Tibial nerve (tissue), 4 donors: ENCODE measurements at regions not wholly inside any gene's neighbourhood (a gene's known extent, or its start where the extent isn't known, plus 50 kb on each side); places are given as distances from the start of the nearest gene placed in this dataset.

ENCODE experiments used
- DNase-seq, 2 donors: peaks; one replicate each; pipeline ENCODE4 v3.0.0-alpha.2; 2019; ENCODE audit warnings: low spot score in 2 of 2
- H3K27ac ChIP-seq, 4 donors: fragments of 200-600 bp; sonication (generic) in 3 of 4; one replicate each; pipeline ENCODE4 v1.5.1; 2017 to 2019; ENCODE audit warnings: mild to moderate bottlenecking in 1 of 4
- H3K27me3 ChIP-seq, 2 donors: fragments of 200-600 bp; sonication (generic) in 1 of 2; one replicate each; pipeline versions ENCODE4 v1.5.1 to v1.6.0; 2017 to 2019
- H3K36me3 ChIP-seq, 3 donors: fragments of 200-600 bp; sonication (generic); one replicate each; pipeline ENCODE4 v1.5.1; 2018 to 2019
- H3K4me1 ChIP-seq, 4 donors: fragments of 200-600 bp; sonication (generic) in 3 of 4; one replicate each; pipeline ENCODE4 v1.5.1; 2017 to 2019
- H3K4me3 ChIP-seq, 4 donors: fragments of 200-600 bp; sonication (generic) in 3 of 4; one replicate each; pipeline ENCODE4 v1.5.1; 2017 to 2019; ENCODE audit warnings: mild to moderate bottlenecking in 1 of 4, moderate library complexity in 1 of 4
- H3K9me3 ChIP-seq, 4 donors: fragments of 200-600 bp; sonication (generic) in 3 of 4; one replicate each; pipeline ENCODE4 v1.5.1; 2017 to 2019
- CTCF ChIP-seq, 5 experiments: fragments of 200-600 bp in 3 of 5; fragments of 450-650 bp in 2 of 5; sonication (generic) in 3 of 5; IDR thresholded peaks; one replicate each; pipeline ENCODE4 v1.5.1; 2016 to 2019; ENCODE audit warnings: antibody characterized with exemption in 5 of 5, mild to moderate bottlenecking in 3 of 5, moderate library complexity in 2 of 5
- EP300 ChIP-seq, 2 donors: sonication (generic); formaldehyde crosslinking; IDR thresholded peaks; one replicate each; pipeline ENCODE4 v1.6.1; 2017; ENCODE audit warnings: antibody characterized with exemption in 2 of 2, mild to moderate bottlenecking in 1 of 2
- POLR2A ChIP-seq, 2 donors: fragments of 450-650 bp; IDR thresholded peaks; one replicate each; pipeline ENCODE4 v1.6.1; 2017; ENCODE audit warnings: antibody characterized with exemption in 2 of 2, mild to moderate bottlenecking in 2 of 2, moderate library complexity in 2 of 2
- WGBS, 2 donors: methylation state at CpG; one replicate each; pipeline ENCODE4 v1.1.5; 2018; 5-methylcytosine and 5-hydroxymethylcytosine counted together

DNA sequence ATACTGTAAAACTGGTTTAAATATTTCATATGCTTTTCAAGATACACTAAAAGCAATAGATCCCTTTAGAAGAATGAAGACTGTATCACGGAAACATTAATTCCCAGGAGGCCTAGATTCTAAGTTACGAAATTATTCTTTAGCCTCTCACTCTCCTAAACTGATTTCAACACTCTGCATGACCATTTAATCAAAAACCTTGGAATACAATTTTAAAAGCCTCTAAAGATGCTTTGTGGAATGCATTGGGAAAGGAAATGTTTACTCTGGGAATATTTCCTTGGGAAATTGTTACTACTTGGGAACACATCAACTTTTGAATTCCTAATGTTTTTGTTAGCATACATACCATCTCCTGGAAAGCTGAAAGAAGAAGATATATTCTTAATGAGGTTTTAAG lies 255.7 kb upstream of the FAR2 start:
- Histone ChIP-seq H3K27ac (peak overlapping the region in 1 of 4 donors; percentile 59), H3K9me3 (no peaks in the 10 kb centered on the region), H3K4me1 (peaks cover 0 to 24% (median 0%) of the 10 kb centered on the region in 4 donors), H3K4me3 (no peak overlapping the region), H3K27me3 (no peaks in the 10 kb centered on the region), H3K36me3 (no peaks in the 10 kb centered on the region)
- WGBS, 2 donors, result 41 to 56% methylated on average over 2 of the region's 2 CpGs
- TF ChIP-seq EP300 (IDR thresholded peaks at IDR 0.05) (peak in 1 of 2 donors; percentile 52), POLR2A (IDR thresholded peaks at IDR 0.05) (no peak), CTCF (IDR thresholded peaks at IDR 0.05) (no peak)
- DNase-seq, result no peak

DNA sequence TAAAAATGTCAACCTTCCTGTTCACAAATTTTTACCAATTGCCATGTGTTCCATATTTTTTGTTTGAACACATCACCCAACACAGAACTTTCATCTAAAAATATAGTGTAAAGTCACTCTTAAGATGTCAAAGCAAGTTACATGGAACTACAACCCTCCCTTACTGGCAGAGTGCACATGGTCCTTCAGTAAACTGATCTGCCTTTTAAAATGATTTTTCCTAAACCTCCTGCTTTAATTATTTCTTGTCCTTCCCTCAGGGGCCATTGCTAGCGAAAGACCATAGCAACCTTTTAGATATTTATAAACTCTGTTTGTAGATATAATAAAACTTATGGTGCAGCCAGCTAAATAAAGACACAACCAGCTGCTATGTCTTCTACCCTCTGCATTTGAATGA lies 255.2 kb upstream of the FAR2 start:
- H3K9me3 ChIP-seq, result no peaks in the 10 kb centered on the region
- peaks cover 0 to 24% (median 0%) of the 10 kb centered on the region in 4 donors for H3K4me1 ChIP-seq
- 62 to 65% methylated on average over 1 of the region's 1 CpG for WGBS, 2 donors
- no peaks in the 10 kb centered on the region for H3K36me3 ChIP-seq
- H3K27ac ChIP-seq, result peak overlapping the region in 1 of 4 donors; percentile 59
- no peak overlapping the region for H3K4me3 ChIP-seq
- no peaks in the 10 kb centered on the region for H3K27me3 ChIP-seq
- TF ChIP-seq CTCF (IDR thresholded peaks at IDR 0.05) (no peak), EP300 (IDR thresholded peaks at IDR 0.05) (no peak)
- DNase-seq, result no peak

- TF ChIP-seq POLR2A (IDR thresholded peaks at IDR 0.05) (no peak), CTCF (IDR thresholded peaks at IDR 0.05) (no peak), EP300 (IDR thresholded peaks at IDR 0.05) (no peak)
- H3K36me3 ChIP-seq, result no peaks in the 10 kb centered on the region
- H3K4me3 ChIP-seq, result no peak overlapping the region
- DNase-seq, result no peak
- WGBS, 2 donors, result 85 to 90% methylated on average over 1 of the region's 1 CpG
- H3K27me3 ChIP-seq, result no peaks in the 10 kb centered on the region
- no peak overlapping the region for H3K27ac ChIP-seq
- peaks cover 0 to 13% (median 0%) of the 10 kb centered on the region in 4 donors for H3K9me3 ChIP-seq
- peaks cover 0 to 18% (median 0%) of the 10 kb centered on the region in 4 donors for H3K4me1 ChIP-seq
Measured at GRCh38 chr12:28896421-28896820, 252.7 kb upstream of the FAR2 start.

DNA sequence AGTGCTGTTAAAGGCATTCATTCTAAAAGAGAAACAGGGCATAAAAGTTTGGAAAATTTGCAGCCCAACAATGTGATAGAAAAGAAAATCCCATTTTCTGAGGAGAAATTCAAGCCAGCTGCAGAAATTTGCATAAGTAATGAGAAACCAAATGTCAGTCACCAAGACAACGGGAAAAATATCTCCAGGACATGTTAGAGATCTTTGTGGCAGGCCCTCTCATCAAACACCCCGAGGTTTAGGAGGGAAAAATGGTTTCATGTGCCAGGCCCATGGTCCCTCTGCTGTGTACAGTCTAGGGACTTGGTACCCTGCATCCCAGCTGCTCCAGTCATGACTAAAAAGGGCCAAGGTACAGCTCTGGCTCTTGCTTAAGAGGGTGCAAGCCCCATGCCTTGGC lies 251.0 kb upstream of the FAR2 start:
- DNase-seq, result no peak
- 47 to 59% methylated on average over 2 of the region's 2 CpGs for WGBS, 2 donors
- Histone ChIP-seq H3K36me3 (no peaks in the 10 kb centered on the region), H3K9me3 (peaks cover 0 to 15% (median 0%) of the 10 kb centered on the region in 4 donors), H3K4me1 (peaks cover 0 to 12% (median 0%) of the 10 kb centered on the region in 4 donors), H3K27me3 (no peaks in the 10 kb centered on the region), H3K27ac (no peak overlapping the region), H3K4me3 (no peak overlapping the region)
- TF ChIP-seq EP300 (IDR thresholded peaks at IDR 0.05) (no peak), POLR2A (IDR thresholded peaks at IDR 0.05) (no peak), CTCF (IDR thresholded peaks at IDR 0.05) (no peak)

DNA sequence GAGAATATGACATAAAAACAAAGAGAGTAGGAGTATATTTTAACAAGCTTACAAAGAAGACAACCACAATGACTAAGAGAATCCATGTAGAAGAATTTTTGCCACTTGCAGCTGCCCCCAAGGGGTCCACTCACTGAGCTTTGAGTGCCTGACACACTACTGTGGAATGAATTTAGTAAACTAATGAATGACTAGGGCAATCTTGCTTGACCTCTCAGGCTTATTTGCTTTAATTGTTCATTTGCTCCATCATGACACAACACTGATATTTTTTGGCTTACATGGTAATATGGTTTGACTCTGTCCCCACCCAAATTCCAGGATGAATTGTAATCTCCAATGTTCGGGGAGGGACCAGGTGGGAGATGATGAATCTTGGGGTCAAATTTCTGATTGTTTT lies 249.1 kb upstream of the FAR2 start:
- no peak for DNase-seq
- 66 to 69% methylated on average over 1 of the region's 1 CpG for WGBS, 2 donors

More for the DNA sequence above, 249.1 kb upstream of the FAR2 start:
- Histone ChIP-seq H3K36me3 (no peaks in the 10 kb centered on the region), H3K9me3 (peaks cover 0 to 15% (median 0%) of the 10 kb centered on the region in 4 donors), H3K4me3 (no peak overlapping the region), H3K27me3 (no peaks in the 10 kb centered on the region), H3K27ac (no peak overlapping the region), H3K4me1 (no peaks in the 10 kb centered on the region)
- no peak for TF ChIP-seq POLR2A (IDR thresholded peaks at IDR 0.05)
- no peak for TF ChIP-seq EP300 (IDR thresholded peaks at IDR 0.05)
- no peak for TF ChIP-seq CTCF (IDR thresholded peaks at IDR 0.05)
